ENCODE measurements at regions not wholly inside any gene's neighbourhood (a gene's known extent, or its start where the extent isn't known, plus 50 kb on each side); places are given as distances from the start of the nearest gene placed in this dataset.

DNA sequence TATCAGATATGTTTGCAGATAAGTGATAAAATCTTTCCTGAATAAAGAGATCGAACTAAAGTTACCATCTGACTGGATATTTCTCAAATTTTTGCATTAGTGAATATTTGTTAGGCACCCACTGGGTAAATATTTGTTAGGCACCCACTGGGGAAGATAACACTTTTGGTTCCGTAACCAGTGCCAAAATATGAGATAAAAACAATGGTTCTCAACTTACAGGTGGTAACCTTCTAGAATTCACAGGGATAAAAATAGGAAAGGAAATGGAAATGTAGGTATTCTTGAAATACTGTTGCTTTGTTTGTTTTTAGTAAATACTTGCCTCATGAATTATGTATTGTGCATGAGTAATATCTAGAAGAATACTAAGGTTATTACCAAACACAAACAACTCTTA is 245.0 kb upstream of the KHDRBS2 start:
- no peak for TF ChIP-seq EZH2 (IDR thresholded peaks at IDR 0.05; ENCODE audit: low read depth)
- TF ChIP-seq, protein P1, sequence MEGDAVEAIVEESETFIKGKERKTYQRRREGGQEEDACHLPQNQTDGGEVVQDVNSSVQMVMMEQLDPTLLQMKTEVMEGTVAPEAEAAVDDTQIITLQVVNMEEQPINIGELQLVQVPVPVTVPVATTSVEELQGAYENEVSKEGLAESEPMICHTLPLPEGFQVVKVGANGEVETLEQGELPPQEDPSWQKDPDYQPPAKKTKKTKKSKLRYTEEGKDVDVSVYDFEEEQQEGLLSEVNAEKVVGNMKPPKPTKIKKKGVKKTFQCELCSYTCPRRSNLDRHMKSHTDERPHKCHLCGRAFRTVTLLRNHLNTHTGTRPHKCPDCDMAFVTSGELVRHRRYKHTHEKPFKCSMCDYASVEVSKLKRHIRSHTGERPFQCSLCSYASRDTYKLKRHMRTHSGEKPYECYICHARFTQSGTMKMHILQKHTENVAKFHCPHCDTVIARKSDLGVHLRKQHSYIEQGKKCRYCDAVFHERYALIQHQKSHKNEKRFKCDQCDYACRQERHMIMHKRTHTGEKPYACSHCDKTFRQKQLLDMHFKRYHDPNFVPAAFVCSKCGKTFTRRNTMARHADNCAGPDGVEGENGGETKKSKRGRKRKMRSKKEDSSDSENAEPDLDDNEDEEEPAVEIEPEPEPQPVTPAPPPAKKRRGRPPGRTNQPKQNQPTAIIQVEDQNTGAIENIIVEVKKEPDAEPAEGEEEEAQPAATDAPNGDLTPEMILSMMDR (conservative IDR thresholded peaks at IDR 0.05), result no peak
